Nephron (organoid): ENCODE measurements at regions not wholly inside any gene's neighbourhood (a gene's known extent, or its start where the extent isn't known, plus 50 kb on each side); places are given as distances from the start of the nearest gene placed in this dataset.

Experiments
- H3K27ac Mint-ChIP-seq, 3 experiments: 2 replicates each; pipeline ENCODE4 v1.8.0; 2020; ENCODE audit warnings: mixed read lengths in 3 of 3, mild to moderate bottlenecking in 2 of 3, moderate library complexity in 1 of 3
- H3K27me3 Mint-ChIP-seq: 2 replicates; pipeline ENCODE4 v1.8.0; 2021; ENCODE audit warnings: low read depth, mild to moderate bottlenecking, moderate library complexity, mixed read lengths
- H3K36me3 Mint-ChIP-seq: 2 replicates; pipeline ENCODE4 v1.8.0; 2020; ENCODE audit warnings: low read depth, mixed read lengths
- H3K4me1 Mint-ChIP-seq: 2 replicates; pipeline ENCODE4 v1.8.0; 2020; ENCODE audit warnings: mixed read lengths
- H3K4me3 Mint-ChIP-seq, 3 experiments: 2 replicates each; pipeline ENCODE4 v1.8.0; 2020; ENCODE audit warnings: mild to moderate bottlenecking in 3 of 3, mixed read lengths in 3 of 3, moderate library complexity in 2 of 3
- H3K9me3 Mint-ChIP-seq: 2 replicates; pipeline ENCODE4 v1.8.0; 2020; ENCODE audit warnings: mixed read lengths
- CTCF ChIP-seq, 3 experiments: fragments of 200-600 bp; sonication (generic); IDR thresholded peaks; one replicate each; pipeline ENCODE4 v1.5.0; 2021; ENCODE audit warnings: antibody characterized with exemption in 3 of 3; ENCODE audit not compliant: unreplicated experiment in 3 of 3

GRCh38 chr18:22603902-22604301 lies 186.2 kb upstream of the CTAGE1 start:
- Mint-ChIP-seq H3K27ac (peak overlapping the region; percentile 88 to 95 (median 94)), H3K27me3 (no peaks in the 10 kb centered on the region), H3K36me3 (no peaks in the 10 kb centered on the region), H3K9me3 (no peaks in the 10 kb centered on the region), H3K4me3 (no peak overlapping the region), H3K4me1 (peaks cover 46% of the 10 kb centered on the region)
- no peak for TF ChIP-seq CTCF (IDR thresholded peaks at IDR 0.05; ENCODE audit: unreplicated experiment in 3 of 3)

DNA sequence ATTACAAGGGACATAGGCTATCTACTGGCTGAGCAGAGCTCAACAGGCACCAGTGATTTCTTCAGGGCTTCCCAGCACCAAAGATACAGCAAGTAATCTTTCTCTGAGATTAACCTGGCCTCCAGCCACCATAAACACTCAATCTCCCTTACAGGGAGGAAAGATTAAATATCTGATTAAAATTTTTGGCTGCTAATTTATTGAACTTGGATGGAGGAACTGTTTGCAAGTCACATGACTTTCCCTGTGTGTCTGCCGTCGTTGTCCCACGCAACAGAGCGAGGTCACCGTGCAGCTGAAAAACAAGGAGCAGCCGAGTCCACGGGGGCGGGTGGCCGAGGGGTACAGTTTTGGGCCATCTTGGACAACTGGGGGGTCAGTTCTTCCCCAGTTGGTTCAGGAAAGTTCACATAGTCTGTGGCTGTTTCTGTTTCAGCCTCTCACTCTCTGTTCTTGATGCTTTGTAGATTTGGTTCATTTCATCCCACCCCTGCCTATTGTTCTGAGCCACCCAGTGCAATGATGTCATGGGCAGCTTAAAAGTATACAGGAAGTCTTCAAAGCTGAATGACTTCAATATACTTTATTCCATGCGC lies 186.8 kb upstream of the CTAGE1 start:
- TF ChIP-seq CTCF (IDR thresholded peaks at IDR 0.05; ENCODE audit: unreplicated experiment in 3 of 3), result no peak
- Mint-ChIP-seq H3K9me3 (no peaks in the 10 kb centered on the region), H3K4me1 (peaks cover 51% of the 10 kb centered on the region), H3K36me3 (no peaks in the 10 kb centered on the region), H3K27me3 (no peaks in the 10 kb centered on the region), H3K4me3 (peak overlapping the region in 1 of 3 experiments; percentile 12), H3K27ac (peak overlapping the region; percentile 88 to 95 (median 94))

DNA sequence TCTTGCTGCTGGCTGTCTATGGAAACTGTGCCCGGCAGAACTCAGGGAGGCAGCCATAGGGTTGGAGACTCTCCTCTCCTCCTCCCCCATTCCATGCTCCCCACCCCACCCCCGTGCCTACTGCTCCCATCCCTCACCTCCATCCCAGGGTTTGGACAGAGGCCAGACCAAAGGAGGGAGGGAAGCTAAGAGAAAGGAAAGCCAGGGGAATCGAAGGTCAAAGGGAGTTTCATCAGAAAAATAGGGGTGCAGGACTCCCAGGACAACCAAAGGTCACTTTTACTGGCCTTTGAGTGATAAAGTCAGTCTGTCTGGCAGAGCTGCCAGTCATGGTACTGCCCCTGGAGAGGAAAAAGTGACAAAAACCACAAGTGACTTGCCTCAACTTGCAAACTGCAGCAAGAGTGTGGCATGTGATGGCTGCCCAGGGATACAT lies 187.3 kb upstream of the CTAGE1 start:
- no peak overlapping the region for H3K4me3 Mint-ChIP-seq
- peak overlapping the region; percentile 88 to 95 (median 94) for H3K27ac Mint-ChIP-seq
- no peaks in the 10 kb centered on the region for H3K36me3 Mint-ChIP-seq
- H3K4me1 Mint-ChIP-seq, result peaks cover 57% of the 10 kb centered on the region
- no peaks in the 10 kb centered on the region for H3K9me3 Mint-ChIP-seq
- H3K27me3 Mint-ChIP-seq, result no peaks in the 10 kb centered on the region
- no peak for TF ChIP-seq CTCF (IDR thresholded peaks at IDR 0.05; ENCODE audit: unreplicated experiment in 3 of 3)

GRCh38 chr18:22605736-22606135 lies 188.0 kb upstream of the CTAGE1 start:
- peak overlapping the region in 2 of 3 experiments; percentile 88 to 94 for H3K27ac Mint-ChIP-seq

DNA sequence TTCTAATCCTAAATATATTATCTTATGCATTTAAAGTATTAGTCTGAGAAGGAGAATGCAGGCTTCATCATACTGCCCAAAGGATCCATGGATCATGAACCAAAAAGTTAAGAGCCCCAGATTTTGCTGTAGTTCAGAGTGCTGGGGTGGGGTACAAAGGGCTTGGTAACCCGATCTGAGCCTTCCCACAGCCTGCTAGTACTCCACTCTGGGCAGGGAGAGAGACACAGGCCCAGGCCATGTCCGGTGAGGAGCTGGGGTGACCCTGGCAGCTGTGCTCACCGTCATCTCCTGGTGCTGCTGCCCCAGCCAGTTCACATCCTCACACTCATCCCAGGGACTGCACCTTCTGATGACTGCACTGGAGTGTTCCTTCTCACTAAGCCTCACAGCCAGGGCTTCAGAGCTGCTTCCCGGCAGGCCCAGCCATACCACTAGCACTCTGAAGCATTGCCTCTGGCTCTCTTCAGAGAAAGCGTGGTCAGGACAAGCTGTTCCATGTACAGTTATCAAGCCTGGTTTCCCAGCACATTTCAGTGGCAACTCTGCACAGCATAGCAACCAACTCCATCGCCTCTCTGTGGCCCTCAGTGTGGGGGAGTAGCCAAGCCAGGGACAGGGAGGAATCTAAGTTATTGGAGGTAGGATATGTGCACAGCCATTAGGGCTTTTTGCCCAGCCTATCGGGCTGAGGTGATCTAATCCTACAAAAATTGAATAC lies 189.0 kb upstream of the CTAGE1 start:
- H3K27ac Mint-ChIP-seq, result peak overlapping the region in 2 of 3 experiments; percentile 88 to 94
- H3K36me3 Mint-ChIP-seq, result no peaks in the 10 kb centered on the region
- H3K4me1 Mint-ChIP-seq, result peaks cover 57% of the 10 kb centered on the region
- H3K9me3 Mint-ChIP-seq, result no peaks in the 10 kb centered on the region
- peaks cover 4% of the 10 kb centered on the region for H3K27me3 Mint-ChIP-seq
- no peak overlapping the region for H3K4me3 Mint-ChIP-seq
- TF ChIP-seq CTCF (IDR thresholded peaks at IDR 0.05; ENCODE audit: unreplicated experiment in 3 of 3), result no peak

More at GRCh38 chr18:22605736-22606135, 188.0 kb upstream of the CTAGE1 start:
- H3K4me1 Mint-ChIP-seq, result peaks cover 59% of the 10 kb centered on the region
- H3K36me3 Mint-ChIP-seq, result no peaks in the 10 kb centered on the region
- H3K27me3 Mint-ChIP-seq, result no peaks in the 10 kb centered on the region
- no peak overlapping the region for H3K4me3 Mint-ChIP-seq
- no peaks in the 10 kb centered on the region for H3K9me3 Mint-ChIP-seq
- TF ChIP-seq CTCF (IDR thresholded peaks at IDR 0.05; ENCODE audit: unreplicated experiment in 3 of 3), result no peak

DNA sequence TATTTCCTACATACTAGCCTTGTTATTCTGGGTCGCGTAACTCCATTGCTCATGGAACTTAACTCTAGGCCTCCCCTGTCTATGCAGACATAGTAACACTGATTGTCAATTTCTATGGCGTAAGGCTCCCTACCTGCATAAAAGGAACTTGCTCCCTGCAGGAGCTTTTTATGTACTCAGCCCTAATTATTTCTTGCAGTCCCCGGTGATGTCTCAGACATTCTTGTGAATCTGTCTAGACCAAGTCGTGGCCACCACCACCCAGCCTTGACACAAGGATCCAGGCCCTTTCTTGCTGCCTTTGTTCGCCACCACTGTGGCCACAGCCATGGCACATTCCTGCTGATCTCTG lies 189.5 kb upstream of the CTAGE1 start:
- H3K4me3 Mint-ChIP-seq, result no peak overlapping the region
- H3K9me3 Mint-ChIP-seq, result no peaks in the 10 kb centered on the region
- peak overlapping the region; percentile 20 to 94 (median 25) for H3K27ac Mint-ChIP-seq
- H3K36me3 Mint-ChIP-seq, result no peaks in the 10 kb centered on the region
- peaks cover 4% of the 10 kb centered on the region for H3K27me3 Mint-ChIP-seq
- TF ChIP-seq CTCF (IDR thresholded peaks at IDR 0.05; ENCODE audit: unreplicated experiment in 3 of 3), result no peak
- H3K4me1 Mint-ChIP-seq, result peaks cover 57% of the 10 kb centered on the region
